Activated T-helper 1 cell treated with anti-CD3 and anti-CD28 coated beads, Interleukin-12 subunit alpha, Interleukin-12 subunit beta, Interleukin-2, Interleukin-4 antibody, amounts not matched to agents 30 ng/mL and 10 ng/mL and 1 ng/mL, durations not matched to agents 14 hours and 24 hours and 36 hours (primary cell): ENCODE measurements at regions not wholly inside any gene's neighbourhood (a gene's known extent, or its start where the extent isn't known, plus 50 kb on each side); places are given as distances from the start of the nearest gene placed in this dataset.

ENCODE experiments used
- DNase-seq: peaks from one replicate; pipeline ENCODE4 v3.0.0; 2021; ENCODE audit warnings: low spot score
- H3K27ac Mint-ChIP-seq: one replicate; pipeline ENCODE4 v1.8.0; 2021; ENCODE audit warnings: mild to moderate bottlenecking, mixed read lengths
- H3K27me3 Mint-ChIP-seq: one replicate; pipeline ENCODE4 v1.8.0; 2022; ENCODE audit warnings: mild to moderate bottlenecking, moderate library complexity, mixed read lengths; ENCODE audit not compliant: insufficient read depth
- H3K36me3 Mint-ChIP-seq: one replicate; pipeline ENCODE4 v1.8.0; 2021; ENCODE audit warnings: low read depth, mixed read lengths
- H3K4me1 Mint-ChIP-seq: one replicate; pipeline ENCODE4 v1.8.0; 2021; ENCODE audit warnings: low read depth, mixed read lengths
- H3K4me3 Mint-ChIP-seq: one replicate; pipeline ENCODE4 v1.8.0; 2021; ENCODE audit warnings: mild to moderate bottlenecking, moderate library complexity, mixed read lengths
- H3K9me3 Mint-ChIP-seq: one replicate; pipeline ENCODE4 v1.8.0; 2021; ENCODE audit warnings: mixed read lengths
- intact Hi-C: fragments of 100-400 bp; cut with micrococcal nuclease; formaldehyde crosslinking; loops from one replicate; pipeline ENCODE4 v1.15.1; 2024

DNA sequence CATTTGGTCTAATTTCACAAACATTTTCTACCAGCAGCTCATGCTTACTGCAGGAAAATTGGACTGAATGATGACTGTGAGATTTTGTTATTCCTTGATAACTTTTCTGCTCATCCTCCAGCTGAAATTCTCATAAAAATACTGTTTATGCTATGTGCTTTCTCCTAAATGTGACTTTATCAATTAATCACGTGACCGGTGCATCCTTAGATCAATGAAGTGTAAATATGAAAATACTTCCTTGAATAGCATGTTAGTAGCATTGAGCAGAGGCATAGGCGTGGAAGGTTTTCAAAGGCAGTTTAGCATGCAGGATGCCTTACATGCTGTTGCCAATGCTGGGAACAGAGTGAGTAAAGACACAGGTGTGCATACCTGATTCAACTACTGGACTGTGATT is 1002.5 kb downstream of the CBLN2 start:
- Mint-ChIP-seq H3K27me3 (peaks cover 2% of the 10 kb centered on the region), H3K4me1 (no peaks in the 10 kb centered on the region), H3K36me3 (no peaks in the 10 kb centered on the region), H3K9me3 (no peaks in the 10 kb centered on the region), H3K4me3 (no peak overlapping the region), H3K27ac (no peak overlapping the region)
- DNase-seq, result no peak
- intact Hi-C loops, result no loop called here

DNA sequence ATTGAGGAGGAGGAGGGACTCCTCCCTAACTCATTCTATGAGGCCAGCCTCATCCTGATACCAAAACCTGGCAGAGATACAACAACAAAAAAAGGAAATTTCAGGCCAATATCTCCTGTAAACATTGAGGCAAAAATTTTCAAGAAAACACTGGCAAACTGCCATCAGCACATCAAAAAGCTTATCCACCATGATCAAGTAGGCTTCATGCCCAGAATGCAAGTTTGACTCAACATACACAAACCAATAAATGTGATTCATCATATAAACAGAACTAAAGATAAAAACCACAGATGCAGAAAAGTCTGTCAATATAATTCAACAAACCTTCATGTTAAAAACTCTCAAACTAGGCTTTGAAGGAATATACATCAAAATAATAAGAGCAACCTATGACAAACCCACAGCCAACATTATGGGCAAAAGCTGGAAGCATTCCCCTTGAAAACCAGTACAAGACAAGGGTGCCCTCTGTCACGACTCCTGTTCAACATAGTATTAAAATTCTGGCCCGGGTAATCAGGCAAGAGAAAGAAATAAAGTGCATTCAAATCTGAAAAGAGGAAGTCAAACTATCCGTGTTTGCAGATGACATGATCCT is 1014.3 kb downstream of the CBLN2 start:
- Mint-ChIP-seq H3K27ac (no peak overlapping the region), H3K9me3 (no peaks in the 10 kb centered on the region), H3K4me3 (no peak overlapping the region), H3K4me1 (no peaks in the 10 kb centered on the region), H3K27me3 (no peaks in the 10 kb centered on the region), H3K36me3 (no peaks in the 10 kb centered on the region)
- intact Hi-C loops, result no loop called here
- no peak for DNase-seq

DNA sequence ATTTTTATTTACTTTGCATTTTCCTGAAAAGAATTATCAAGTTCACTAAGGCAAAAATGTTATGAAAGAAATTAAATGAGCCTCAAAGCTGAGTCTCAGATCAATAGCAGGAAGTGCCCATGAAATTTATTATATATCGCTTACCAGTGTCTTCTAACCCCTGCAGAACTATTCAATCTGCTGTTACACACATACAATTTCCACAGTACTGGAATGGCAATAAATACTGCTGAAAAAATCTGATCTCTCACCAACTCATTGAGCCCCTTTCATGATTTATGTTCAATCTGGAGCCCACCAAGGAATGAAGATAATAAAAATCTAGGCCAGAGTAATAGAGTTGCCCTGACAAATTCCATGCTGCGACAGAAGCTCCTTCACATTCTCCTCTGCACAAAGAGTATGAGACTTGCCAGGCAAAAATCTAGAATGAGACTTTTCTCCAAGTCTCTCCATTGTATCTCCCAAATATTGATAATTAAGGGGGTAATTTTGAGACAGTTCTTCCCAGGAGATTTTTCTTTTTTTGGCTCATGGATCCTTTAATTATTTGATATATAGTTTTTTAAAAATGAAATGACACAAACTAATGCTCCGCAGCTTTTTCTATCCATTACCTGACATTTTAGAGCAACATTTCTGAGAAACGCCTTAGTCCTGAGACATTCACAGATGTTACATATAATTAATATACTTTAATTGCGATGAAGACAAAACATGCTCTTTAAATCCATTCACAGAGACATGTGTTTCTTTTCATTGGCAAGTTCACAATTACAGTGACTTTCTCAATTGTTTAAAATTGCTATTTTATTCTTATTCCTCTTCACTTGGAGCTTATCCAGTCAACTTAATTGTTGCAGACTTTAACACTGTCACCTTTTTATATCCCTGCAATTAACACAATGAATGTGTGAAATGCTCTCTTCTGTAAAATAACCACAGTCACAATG is 1020.4 kb downstream of the CBLN2 start:
- no peak overlapping the region for H3K27ac Mint-ChIP-seq

DNA sequence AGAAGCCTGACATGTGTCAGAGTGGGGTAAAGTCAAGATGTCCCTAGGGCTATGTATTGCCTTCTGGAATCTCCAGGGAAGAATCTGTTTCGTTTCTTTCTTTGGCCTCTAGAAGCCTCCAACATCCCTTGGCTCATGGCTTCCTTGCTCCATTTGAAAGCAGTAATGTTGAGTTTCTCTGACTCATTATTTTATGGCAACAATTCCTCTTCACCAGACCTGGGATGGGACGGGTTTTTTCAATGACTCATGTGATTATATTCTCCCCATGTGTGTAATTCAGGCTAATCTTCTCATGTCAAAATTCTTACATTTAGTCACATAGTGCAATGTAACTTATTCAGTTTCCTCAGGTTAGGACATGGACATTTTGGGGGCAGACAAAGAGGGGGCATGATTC is 1038.6 kb downstream of the CBLN2 start:
- Mint-ChIP-seq H3K4me1 (no peaks in the 10 kb centered on the region), H3K36me3 (no peaks in the 10 kb centered on the region), H3K27me3 (no peaks in the 10 kb centered on the region), H3K4me3 (no peak overlapping the region), H3K9me3 (peaks cover 14% of the 10 kb centered on the region), H3K27ac (no peak overlapping the region)
- intact Hi-C loops, result no loop called here
- DNase-seq, result no peak

More for the DNA sequence above, 1020.4 kb downstream of the CBLN2 start:
- no peaks in the 10 kb centered on the region for H3K4me1 Mint-ChIP-seq
- H3K4me3 Mint-ChIP-seq, result no peak overlapping the region
- H3K9me3 Mint-ChIP-seq, result no peaks in the 10 kb centered on the region
- DNase-seq, result no peak
- intact Hi-C loops, result no loop called here
- no peaks in the 10 kb centered on the region for H3K36me3 Mint-ChIP-seq
- no peaks in the 10 kb centered on the region for H3K27me3 Mint-ChIP-seq

DNA sequence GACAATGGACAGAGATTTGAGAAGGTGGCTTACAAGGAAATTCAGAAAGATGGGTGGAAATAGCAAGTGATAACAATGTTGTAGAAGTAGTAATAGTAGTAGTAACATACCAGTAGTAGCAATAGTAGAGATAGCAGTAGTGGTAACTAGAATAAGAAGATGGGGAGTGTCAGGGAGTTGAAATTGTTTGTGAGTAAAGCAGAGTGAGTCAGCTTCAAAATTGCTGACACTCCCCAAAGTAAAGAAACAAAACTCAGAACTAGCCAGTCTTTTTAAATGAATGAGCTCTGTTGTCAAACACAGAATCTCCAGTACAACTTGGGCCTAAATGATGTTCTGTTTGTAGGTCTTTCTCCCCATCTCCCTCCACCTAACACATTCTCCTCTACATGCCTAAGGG is 1040.9 kb downstream of the CBLN2 start:
- H3K27me3 Mint-ChIP-seq, result no peaks in the 10 kb centered on the region
- no peak overlapping the region for H3K4me3 Mint-ChIP-seq
- intact Hi-C loops, result no loop called here
- no peaks in the 10 kb centered on the region for H3K4me1 Mint-ChIP-seq
- H3K36me3 Mint-ChIP-seq, result no peaks in the 10 kb centered on the region
- H3K9me3 Mint-ChIP-seq, result peaks cover 14% of the 10 kb centered on the region
- no peak overlapping the region for H3K27ac Mint-ChIP-seq
- no peak for DNase-seq

DNA sequence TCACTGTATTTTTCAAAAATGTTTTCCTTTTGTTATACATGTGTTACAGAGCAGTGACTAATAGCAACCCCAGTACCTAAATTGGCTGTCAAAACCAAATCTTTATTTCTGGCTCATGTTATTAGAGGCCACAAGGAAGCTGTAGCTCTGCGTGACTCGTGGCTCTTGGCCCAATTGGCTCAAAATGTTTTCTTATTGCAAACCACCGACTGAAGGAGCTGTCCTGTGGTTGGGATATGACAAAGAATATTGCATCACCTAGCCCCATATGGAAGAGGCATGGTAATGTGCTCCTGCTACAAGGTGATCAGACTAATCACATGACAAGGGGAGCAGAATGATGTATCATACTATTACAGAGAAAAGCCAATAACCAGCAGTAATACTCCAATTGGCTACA is 1058.5 kb downstream of the CBLN2 start:
- H3K36me3 Mint-ChIP-seq, result no peaks in the 10 kb centered on the region
- no peak for DNase-seq
- H3K27ac Mint-ChIP-seq, result no peak overlapping the region
- H3K27me3 Mint-ChIP-seq, result no peaks in the 10 kb centered on the region
- intact Hi-C loops, result no loop called here
- no peak overlapping the region for H3K4me3 Mint-ChIP-seq
- no peaks in the 10 kb centered on the region for H3K9me3 Mint-ChIP-seq
- H3K4me1 Mint-ChIP-seq, result no peaks in the 10 kb centered on the region

DNA sequence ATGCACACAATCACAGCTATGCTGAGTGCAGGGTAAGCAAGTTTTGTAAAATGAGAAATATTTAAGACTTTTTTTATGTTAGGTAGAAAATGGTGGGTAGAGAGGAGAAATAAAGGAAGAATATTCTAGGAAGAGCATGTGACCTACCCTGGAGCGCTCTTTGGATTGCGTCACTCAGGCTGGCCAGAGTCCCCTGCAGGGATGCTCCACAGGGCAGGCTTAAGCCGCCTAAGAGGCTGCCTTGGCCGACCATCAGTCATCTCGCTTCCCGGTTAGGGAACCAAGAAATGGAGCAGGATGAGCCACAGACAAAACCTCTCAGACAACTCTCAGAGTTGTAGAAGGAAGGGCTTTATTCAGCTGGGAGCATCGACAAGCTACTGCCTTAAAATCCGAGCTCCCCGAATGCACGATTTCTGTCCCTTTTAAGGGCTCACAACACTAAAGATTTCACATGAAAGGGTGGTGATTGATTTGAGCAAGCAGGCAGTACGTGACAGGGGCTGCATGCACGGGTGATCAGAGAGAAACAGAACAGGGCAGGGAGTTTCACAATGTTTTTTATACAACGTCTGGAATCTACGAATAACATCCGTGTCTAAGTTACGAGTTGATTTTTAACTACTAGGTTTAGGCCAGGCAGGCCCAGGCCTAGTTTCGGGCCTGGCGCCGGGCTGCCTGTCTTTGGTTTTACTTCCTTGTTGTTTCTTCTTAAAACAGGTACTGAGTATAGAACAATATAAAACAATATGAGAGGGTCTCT is 1072.0 kb downstream of the CBLN2 start:
- H3K27me3 Mint-ChIP-seq, result no peaks in the 10 kb centered on the region
- no peaks in the 10 kb centered on the region for H3K9me3 Mint-ChIP-seq
- intact Hi-C loops, result no loop called here
- H3K4me3 Mint-ChIP-seq, result no peak overlapping the region
- H3K27ac Mint-ChIP-seq, result no peak overlapping the region
- no peak for DNase-seq
- no peaks in the 10 kb centered on the region for H3K4me1 Mint-ChIP-seq
- no peaks in the 10 kb centered on the region for H3K36me3 Mint-ChIP-seq

DNA sequence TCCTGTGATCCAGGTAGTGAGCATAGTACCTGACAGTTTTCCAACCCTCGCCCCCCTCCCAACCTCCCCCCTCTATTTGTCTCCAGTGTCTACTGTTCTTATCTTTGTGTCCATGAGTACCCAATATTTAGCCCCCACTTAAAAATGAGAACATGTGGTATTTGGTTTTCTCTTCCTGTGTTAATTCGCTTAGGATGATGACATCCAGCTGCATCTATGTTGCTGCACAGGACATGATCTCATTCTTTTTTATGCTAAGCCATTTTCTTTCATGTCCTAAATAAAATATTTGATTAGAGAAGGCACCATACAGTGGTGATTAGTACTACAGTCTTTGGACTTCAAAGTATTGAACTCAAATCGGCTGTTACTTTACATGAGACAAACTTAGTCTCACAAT is 1087.9 kb downstream of the CBLN2 start:
- Mint-ChIP-seq H3K4me3 (no peak overlapping the region), H3K4me1 (no peaks in the 10 kb centered on the region), H3K36me3 (no peaks in the 10 kb centered on the region), H3K27me3 (peaks cover under 1% of the 10 kb centered on the region), H3K9me3 (no peaks in the 10 kb centered on the region), H3K27ac (no peak overlapping the region)
- intact Hi-C loops, result no loop called here
- no peak for DNase-seq

DNA sequence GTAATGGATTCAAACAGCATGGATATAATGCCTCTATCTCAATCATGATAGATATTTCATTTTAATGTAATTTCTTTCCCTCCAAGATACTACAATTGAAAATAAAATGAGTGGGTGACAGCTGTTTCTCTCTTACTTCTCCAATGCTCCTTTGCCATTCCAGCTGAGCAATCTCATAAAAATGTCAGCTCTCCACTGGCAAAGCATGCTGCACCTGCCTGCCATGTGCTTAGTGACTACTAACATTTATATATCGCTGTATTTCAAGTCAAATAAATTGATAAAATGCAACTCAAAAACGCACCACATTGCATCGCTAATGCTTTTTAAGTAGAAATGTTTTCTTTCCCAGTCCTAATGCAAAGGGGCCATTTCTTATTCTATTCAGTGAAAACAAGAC is 1093.9 kb downstream of the CBLN2 start:
- H3K4me3 Mint-ChIP-seq, result no peak overlapping the region
- H3K9me3 Mint-ChIP-seq, result no peaks in the 10 kb centered on the region
- no peak for DNase-seq
- no peak overlapping the region for H3K27ac Mint-ChIP-seq
- peaks cover 2% of the 10 kb centered on the region for H3K27me3 Mint-ChIP-seq
- no peaks in the 10 kb centered on the region for H3K4me1 Mint-ChIP-seq
- no peaks in the 10 kb centered on the region for H3K36me3 Mint-ChIP-seq
- intact Hi-C loops, result no loop called here

DNA sequence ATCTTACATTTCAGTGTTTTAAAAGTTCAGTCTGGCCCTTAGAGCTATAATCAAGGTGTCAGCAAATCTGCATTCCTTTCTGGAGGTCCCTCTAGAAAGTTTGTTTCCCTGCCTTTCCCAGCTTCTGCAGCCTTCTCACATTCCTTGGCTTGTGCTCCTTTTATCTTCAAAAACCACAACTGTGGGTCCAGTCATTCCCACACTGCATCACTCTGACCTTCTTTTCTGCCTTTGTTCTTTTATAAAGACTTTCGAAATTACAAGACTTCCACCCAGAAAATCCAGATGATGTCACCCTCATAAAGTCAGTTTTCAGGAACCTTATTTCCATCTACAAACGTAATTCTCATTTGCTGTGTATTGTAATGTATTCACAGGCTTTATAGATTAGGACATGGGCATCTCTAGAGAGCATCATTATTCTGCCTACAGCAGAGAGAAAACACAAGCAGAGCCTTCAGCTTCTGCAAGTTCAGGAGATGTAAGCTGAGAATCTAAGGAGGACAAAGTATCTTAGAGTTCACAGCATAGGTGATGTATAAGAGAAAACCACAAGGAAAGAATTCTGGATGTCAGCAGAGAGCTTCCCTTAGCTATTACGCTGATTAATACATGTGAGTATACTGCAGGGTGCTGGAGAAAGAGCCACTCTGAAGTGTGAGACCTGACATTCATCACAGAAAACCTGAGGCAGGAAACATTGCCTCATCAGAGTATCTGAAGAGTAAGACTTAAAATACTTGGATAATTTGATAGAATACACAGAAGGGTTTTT is 1100.2 kb downstream of the CBLN2 start:
- Mint-ChIP-seq H3K36me3 (no peaks in the 10 kb centered on the region), H3K4me3 (no peak overlapping the region), H3K27me3 (no peaks in the 10 kb centered on the region), H3K27ac (no peak overlapping the region), H3K4me1 (no peaks in the 10 kb centered on the region), H3K9me3 (peaks cover 4% of the 10 kb centered on the region)
- no peak for DNase-seq
- intact Hi-C loops, result no loop called here

DNA sequence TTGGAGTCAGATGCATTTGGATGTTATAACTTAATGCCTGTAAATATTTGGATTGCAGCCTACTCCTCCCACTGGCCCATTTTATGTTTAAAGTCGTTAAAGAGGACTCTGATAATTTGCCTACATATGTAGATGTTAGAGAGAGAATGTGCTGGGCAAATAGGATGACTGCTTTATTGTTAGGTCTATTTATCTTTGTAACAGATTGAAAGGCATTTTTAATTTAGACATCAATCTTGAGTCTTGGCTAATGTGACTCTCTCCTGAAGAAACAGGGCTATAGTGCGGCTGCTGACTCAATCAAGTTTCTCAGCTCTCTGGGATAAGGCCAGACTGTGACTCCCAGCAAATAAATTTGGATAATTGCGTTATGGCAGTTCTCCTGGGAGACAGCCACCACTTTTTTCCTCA is 1101.4 kb downstream of the CBLN2 start:
- Mint-ChIP-seq H3K27me3 (no peaks in the 10 kb centered on the region), H3K36me3 (no peaks in the 10 kb centered on the region), H3K9me3 (peaks cover 4% of the 10 kb centered on the region), H3K27ac (no peak overlapping the region), H3K4me3 (no peak overlapping the region), H3K4me1 (no peaks in the 10 kb centered on the region)
- DNase-seq, result no peak
- intact Hi-C loops, result no loop called here

DNA sequence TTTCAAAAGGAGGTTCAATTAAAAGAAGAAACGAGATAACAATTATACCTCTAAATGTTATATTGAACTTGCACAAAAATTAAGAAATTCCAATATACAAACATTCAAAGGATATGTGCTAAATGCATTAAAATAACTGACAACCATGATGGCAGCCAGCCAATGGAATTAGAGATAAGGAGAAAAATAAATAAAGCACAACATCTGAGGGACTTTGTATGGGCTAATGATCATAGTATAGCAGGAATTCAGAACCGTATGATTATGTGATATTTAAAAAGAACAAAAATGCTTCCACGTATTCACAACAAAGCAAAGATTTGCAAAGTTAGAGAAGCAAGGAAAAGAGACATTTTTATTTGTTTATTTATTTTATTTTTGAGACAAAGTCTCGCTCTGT is 1103.0 kb downstream of the CBLN2 start:
- intact Hi-C loops, result no loop called here
- DNase-seq, result no peak
- no peaks in the 10 kb centered on the region for H3K36me3 Mint-ChIP-seq
- no peak overlapping the region for H3K27ac Mint-ChIP-seq
- H3K27me3 Mint-ChIP-seq, result no peaks in the 10 kb centered on the region
- peaks cover 4% of the 10 kb centered on the region for H3K9me3 Mint-ChIP-seq
- H3K4me3 Mint-ChIP-seq, result no peak overlapping the region
- H3K4me1 Mint-ChIP-seq, result no peaks in the 10 kb centered on the region
